ENCODE measurements at regions not wholly inside any gene's neighbourhood (a gene's known extent, or its start where the extent isn't known, plus 50 kb on each side); places are given as distances from the start of the nearest gene placed in this dataset.

GRCh38 chr9:91122755-91123154 is 239.0 kb downstream of the AUH start:
- peaks cover 6% of the 10 kb centered on the region for H3K36me3 Mint-ChIP-seq
- H3K27me3 Mint-ChIP-seq = peaks cover 3% of the 10 kb centered on the region
- no peak overlapping the region for H3K27ac Mint-ChIP-seq
- H3K4me1 Mint-ChIP-seq = no peaks in the 10 kb centered on the region
- H3K9me3 Mint-ChIP-seq = no peaks in the 10 kb centered on the region
- no peak overlapping the region for H3K4me3 Mint-ChIP-seq

- Mint-ChIP-seq H3K4me3 (no peak overlapping the region), H3K27ac (no peak overlapping the region), H3K36me3 (peaks cover 5% of the 10 kb centered on the region)
Observed at GRCh38 chr9:91126761-91127445, 234.8 kb downstream of the AUH start.

GRCh38 chr9:91127653-91128052 is 234.1 kb downstream of the AUH start:
- no peaks in the 10 kb centered on the region for H3K9me3 Mint-ChIP-seq
- peaks cover 5% of the 10 kb centered on the region for H3K36me3 Mint-ChIP-seq
- peaks cover 3% of the 10 kb centered on the region for H3K4me1 Mint-ChIP-seq
- no peak overlapping the region for H3K27ac Mint-ChIP-seq
- no peak overlapping the region for H3K4me3 Mint-ChIP-seq
- H3K27me3 Mint-ChIP-seq = no peaks in the 10 kb centered on the region

More at GRCh38 chr9:91126761-91127445, 234.8 kb downstream of the AUH start:
- H3K4me1 Mint-ChIP-seq = peaks cover 3% of the 10 kb centered on the region
- no peaks in the 10 kb centered on the region for H3K9me3 Mint-ChIP-seq
- no peaks in the 10 kb centered on the region for H3K27me3 Mint-ChIP-seq

GRCh38 chr9:91130796-91131318 is 230.9 kb downstream of the AUH start:
- no peaks in the 10 kb centered on the region for H3K36me3 Mint-ChIP-seq
- no peak overlapping the region for H3K4me3 Mint-ChIP-seq
- no peaks in the 10 kb centered on the region for H3K9me3 Mint-ChIP-seq

GRCh38 chr9:91131433-91131839 is 230.3 kb downstream of the AUH start:
- no peak overlapping the region for H3K27ac Mint-ChIP-seq
- H3K4me3 Mint-ChIP-seq = no peak overlapping the region
- H3K36me3 Mint-ChIP-seq = no peaks in the 10 kb centered on the region
- no peaks in the 10 kb centered on the region for H3K9me3 Mint-ChIP-seq
- H3K27me3 Mint-ChIP-seq = no peaks in the 10 kb centered on the region
- peaks cover 3% of the 10 kb centered on the region for H3K4me1 Mint-ChIP-seq

More at GRCh38 chr9:91130796-91131318, 230.9 kb downstream of the AUH start:
- peaks cover 3% of the 10 kb centered on the region for H3K4me1 Mint-ChIP-seq
- no peaks in the 10 kb centered on the region for H3K27me3 Mint-ChIP-seq
- no peak overlapping the region for H3K27ac Mint-ChIP-seq

- Mint-ChIP-seq H3K27ac (no peak overlapping the region), H3K4me1 (peaks cover 3% of the 10 kb centered on the region), H3K27me3 (no peaks in the 10 kb centered on the region)
Observed at GRCh38 chr9:91132576-91133073, 229.1 kb downstream of the AUH start.

GRCh38 chr9:91134608-91135007 is 227.1 kb downstream of the AUH start:
- no peaks in the 10 kb centered on the region for H3K36me3 Mint-ChIP-seq
- H3K9me3 Mint-ChIP-seq = no peaks in the 10 kb centered on the region
- no peak overlapping the region for H3K4me3 Mint-ChIP-seq
- H3K4me1 Mint-ChIP-seq = peaks cover 3% of the 10 kb centered on the region
- no peaks in the 10 kb centered on the region for H3K27me3 Mint-ChIP-seq
- no peak overlapping the region for H3K27ac Mint-ChIP-seq

More at GRCh38 chr9:91132576-91133073, 229.1 kb downstream of the AUH start:
- Mint-ChIP-seq H3K36me3 (no peaks in the 10 kb centered on the region), H3K9me3 (no peaks in the 10 kb centered on the region), H3K4me3 (no peak overlapping the region)

GRCh38 chr9:91137391-91137790 is 224.3 kb downstream of the AUH start:
- Mint-ChIP-seq H3K36me3 (no peaks in the 10 kb centered on the region), H3K4me1 (no peaks in the 10 kb centered on the region), H3K27me3 (no peaks in the 10 kb centered on the region), H3K9me3 (no peaks in the 10 kb centered on the region), H3K4me3 (no peak overlapping the region), H3K27ac (no peak overlapping the region)

GRCh38 chr9:91138760-91139159 is 223.0 kb downstream of the AUH start:
- no peaks in the 10 kb centered on the region for H3K36me3 Mint-ChIP-seq
- no peak overlapping the region for H3K27ac Mint-ChIP-seq
- H3K9me3 Mint-ChIP-seq = no peaks in the 10 kb centered on the region

GRCh38 chr9:91141407-91141965 is 220.2 kb downstream of the AUH start:
- Mint-ChIP-seq H3K36me3 (no peaks in the 10 kb centered on the region), H3K4me3 (no peak overlapping the region), H3K27ac (no peak overlapping the region), H3K27me3 (no peaks in the 10 kb centered on the region), H3K4me1 (peaks cover 10% of the 10 kb centered on the region), H3K9me3 (no peaks in the 10 kb centered on the region)

More at GRCh38 chr9:91138760-91139159, 223.0 kb downstream of the AUH start:
- no peak overlapping the region for H3K4me3 Mint-ChIP-seq
- H3K27me3 Mint-ChIP-seq = no peaks in the 10 kb centered on the region
- H3K4me1 Mint-ChIP-seq = no peaks in the 10 kb centered on the region

GRCh38 chr9:91143162-91143561 is 218.6 kb downstream of the AUH start:
- Mint-ChIP-seq H3K27ac (no peak overlapping the region), H3K9me3 (no peaks in the 10 kb centered on the region), H3K4me1 (peaks cover 27% of the 10 kb centered on the region), H3K4me3 (no peak overlapping the region), H3K36me3 (peaks cover 2% of the 10 kb centered on the region), H3K27me3 (no peaks in the 10 kb centered on the region)

GRCh38 chr9:91143642-91144041 is 218.1 kb downstream of the AUH start:
- Mint-ChIP-seq H3K36me3 (peaks cover 3% of the 10 kb centered on the region), H3K27ac (peak overlapping the region; percentile 46), H3K4me1 (peaks cover 29% of the 10 kb centered on the region), H3K4me3 (no peak overlapping the region), H3K9me3 (no peaks in the 10 kb centered on the region), H3K27me3 (no peaks in the 10 kb centered on the region)

- peaks cover 37% of the 10 kb centered on the region for H3K4me1 Mint-ChIP-seq
- no peak overlapping the region for H3K27ac Mint-ChIP-seq
- peaks cover 4% of the 10 kb centered on the region for H3K36me3 Mint-ChIP-seq
- no peaks in the 10 kb centered on the region for H3K27me3 Mint-ChIP-seq
- H3K9me3 Mint-ChIP-seq = no peaks in the 10 kb centered on the region
- no peak overlapping the region for H3K4me3 Mint-ChIP-seq
Observed at GRCh38 chr9:91144769-91145168, 216.9 kb downstream of the AUH start.

- Mint-ChIP-seq H3K9me3 (no peaks in the 10 kb centered on the region), H3K27ac (no peak overlapping the region), H3K27me3 (no peaks in the 10 kb centered on the region), H3K4me3 (no peak overlapping the region), H3K36me3 (peaks cover 4% of the 10 kb centered on the region), H3K4me1 (peaks cover 42% of the 10 kb centered on the region)
Observed at GRCh38 chr9:91145496-91145895, 216.2 kb downstream of the AUH start.

GRCh38 chr9:91146391-91147019 is 215.2 kb downstream of the AUH start:
- Mint-ChIP-seq H3K36me3 (peaks cover 4% of the 10 kb centered on the region), H3K27me3 (no peaks in the 10 kb centered on the region), H3K4me1 (peaks cover 52% of the 10 kb centered on the region), H3K27ac (no peak overlapping the region), H3K4me3 (no peak overlapping the region), H3K9me3 (no peaks in the 10 kb centered on the region)
